C4-2B (cell line): ENCODE measurements at regions not wholly inside any gene's neighbourhood (a gene's known extent, or its start where the extent isn't known, plus 50 kb on each side); places are given as distances from the start of the nearest gene placed in this dataset.
"Not testable (repeated sequence)": the region's sequence is repeated elsewhere in the genome, so short reads cannot be mapped to it uniquely, and the experiment has no call there.

Experiments used
- CTCF ChIP-seq: fragments of 450-650 bp; conservative IDR thresholded peaks from 2 replicates; pipeline ENCODE4 v1.5.1; 2017; ENCODE audit warnings: mild to moderate bottlenecking
- ZFX ChIP-seq: fragments of 450-650 bp; IDR thresholded peaks from 2 replicates; pipeline ENCODE4 v1.6.1; 2017

DNA sequence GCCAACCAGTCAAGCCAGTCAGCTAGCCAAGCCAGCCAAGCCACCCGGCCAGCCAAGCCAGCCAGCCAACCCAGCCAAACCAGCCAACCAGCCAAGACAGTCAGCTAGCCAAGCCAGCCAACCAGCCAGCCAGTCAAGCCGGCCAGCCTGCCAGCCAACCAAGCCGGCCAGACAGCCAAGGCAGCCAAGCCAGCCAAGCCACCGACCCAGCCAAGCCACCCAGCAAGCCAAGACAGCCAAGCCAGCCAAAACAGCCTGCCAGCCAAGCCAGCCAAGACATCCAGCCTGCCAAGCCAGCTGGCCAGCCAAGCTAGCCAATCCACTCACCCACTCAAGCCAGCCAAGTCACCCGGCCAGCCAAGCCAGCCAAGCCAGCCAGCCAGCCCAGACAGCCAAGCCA is 1599.2 kb downstream of the RPIA start:
- TF ChIP-seq CTCF, ZFX: not testable (repeated sequence)
